CD8-positive, alpha-beta memory T cell (primary cell): ENCODE measurements at regions not wholly inside any gene's neighbourhood (a gene's known extent, or its start where the extent isn't known, plus 50 kb on each side); places are given as distances from the start of the nearest gene placed in this dataset.
"Not testable (repeated sequence)": the region's sequence is repeated elsewhere in the genome, so short reads cannot be mapped to it uniquely, and the experiment has no call there.

ENCODE experiments used
- CTCF ChIA-PET: fragments of 350-600 bp; sonication (Branson Sonifier 250); formaldehyde crosslinking; loops from one replicate; lab custom pipeline; 2021; ENCODE audit warnings: antibody characterized with exemption; lab: Charles Lee
- POLR2A ChIA-PET: fragments of 350-600 bp; sonication (Branson Sonifier 250); formaldehyde crosslinking; loops from one replicate; lab custom pipeline; 2021; ENCODE audit warnings: antibody characterized with exemption; lab: Charles Lee
- DNase-seq, 5 donors: peaks; one replicate each; pipeline versions ENCODE4 v3.0.0 to v3.0.0-alpha.2; 2020 to 2022; ENCODE audit warnings: mixed read lengths in 1 of 5
- H3K27ac ChIP-seq: one replicate; pipeline ENCODE4 v1.7.0; 2013; ENCODE audit warnings: low read depth, mild to moderate bottlenecking, low read length, moderate library complexity
- H3K27me3 ChIP-seq: 2 replicates; pipeline ENCODE4 v1.7.0; 2013; ENCODE audit warnings: low read length, mild to moderate bottlenecking; ENCODE audit not compliant: insufficient read depth, poor library complexity, severe bottlenecking
- H3K36me3 ChIP-seq: 2 replicates; pipeline ENCODE4 v1.7.0; 2013; ENCODE audit warnings: mild to moderate bottlenecking, low read length, moderate library complexity; ENCODE audit not compliant: insufficient read depth
- H3K4me1 ChIP-seq: 2 replicates; pipeline ENCODE4 v1.7.0; 2013; ENCODE audit warnings: mild to moderate bottlenecking, low read length, moderate library complexity; ENCODE audit not compliant: insufficient read depth
- H3K4me3 ChIP-seq: 2 replicates; pipeline ENCODE4 v1.7.0; 2013; ENCODE audit warnings: mild to moderate bottlenecking, low read length
- H3K9me3 ChIP-seq: 2 replicates; pipeline ENCODE4 v1.7.0; 2013; ENCODE audit warnings: mild to moderate bottlenecking, low read length
- H3K27ac Mint-ChIP-seq, 8 donors: one replicate each; pipeline ENCODE4 v1.8.0; 2020 to 2021; ENCODE audit warnings: mixed read lengths in 8 of 8, mild to moderate bottlenecking in 6 of 8, inconsistent platforms in 3 of 8, moderate library complexity in 3 of 8
- H3K27me3 Mint-ChIP-seq, 2 donors: one replicate each; pipeline ENCODE4 v1.8.0; 2020 to 2021; ENCODE audit warnings: mixed read lengths in 2 of 2, mild to moderate bottlenecking in 1 of 2, moderate library complexity in 1 of 2
- H3K36me3 Mint-ChIP-seq, 3 donors: one replicate each; pipeline ENCODE4 v1.8.0; 2020 to 2021; ENCODE audit warnings: mixed read lengths in 3 of 3, inconsistent platforms in 1 of 3, mild to moderate bottlenecking in 1 of 3
- H3K4me1 Mint-ChIP-seq, 3 donors: one replicate each; pipeline ENCODE4 v1.8.0; 2020 to 2021; ENCODE audit warnings: mixed read lengths in 3 of 3, inconsistent platforms in 1 of 3, mild to moderate bottlenecking in 1 of 3
- H3K4me3 Mint-ChIP-seq, 7 donors: one replicate each; pipeline ENCODE4 v1.8.0; 2020 to 2021; ENCODE audit warnings: mixed read lengths in 7 of 7, mild to moderate bottlenecking in 6 of 7, moderate library complexity in 4 of 7, inconsistent platforms in 2 of 7
- H3K9me3 Mint-ChIP-seq, 5 donors: one replicate each; pipeline ENCODE4 v1.8.0; 2020 to 2022; ENCODE audit warnings: mixed read lengths in 5 of 5, mild to moderate bottlenecking in 3 of 5, moderate library complexity in 2 of 5, inconsistent platforms in 1 of 5

- H3K27me3 ChIP-seq, result no peaks in the 10 kb centered on the region
- H3K4me1 Mint-ChIP-seq, result peaks cover 0 to 2% (median 0%) of the 10 kb centered on the region in 3 donors
- H3K4me1 ChIP-seq, result no peaks in the 10 kb centered on the region
- H3K27ac ChIP-seq, result no peak overlapping the region
- no peak overlapping the region for H3K27ac Mint-ChIP-seq
- H3K36me3 Mint-ChIP-seq, result no peaks in the 10 kb centered on the region
- H3K27me3 Mint-ChIP-seq, result no peaks in the 10 kb centered on the region
- peaks cover 0 to 4% (median 2%) of the 10 kb centered on the region in 5 donors for H3K9me3 Mint-ChIP-seq
- POLR2A ChIA-PET, result no interaction called here
- no peak overlapping the region for H3K4me3 ChIP-seq
- H3K4me3 Mint-ChIP-seq, result no peak overlapping the region
- H3K9me3 ChIP-seq, result no peaks in the 10 kb centered on the region
- no peak for DNase-seq
- CTCF ChIA-PET, result no interaction called here
- H3K36me3 ChIP-seq, result no peaks in the 10 kb centered on the region
Observed at GRCh38 chr11:79506734-79507344, 66.0 kb upstream of the TENM4 start.

- CTCF ChIA-PET, result no interaction called here
- peaks cover 0 to 1% of the 10 kb centered on the region in 2 donors for H3K27me3 Mint-ChIP-seq
Observed at GRCh38 chr11:79506124-79506523, 65.3 kb upstream of the TENM4 start.

DNA sequence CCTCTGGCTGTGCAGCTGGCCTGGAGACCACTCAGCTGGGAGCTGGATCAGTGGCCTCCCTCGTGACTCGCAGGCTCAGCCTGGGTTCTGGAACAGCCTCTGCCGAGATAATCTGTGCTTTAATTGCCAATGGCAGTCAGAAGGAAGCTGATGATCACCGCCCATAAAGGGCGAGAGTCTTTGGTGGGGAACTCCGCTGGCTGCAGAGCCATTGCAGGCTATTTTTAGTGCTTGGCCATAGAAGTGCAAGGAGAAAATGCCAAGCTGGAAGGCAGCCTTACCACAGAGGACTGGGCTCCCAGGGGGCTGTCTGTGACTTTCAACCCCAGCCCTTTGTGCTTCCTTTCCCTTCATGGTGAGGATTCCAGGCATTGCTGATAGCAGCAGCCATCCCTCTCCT is 62.2 kb upstream of the TENM4 start:
- Mint-ChIP-seq H3K36me3 (no peaks in the 10 kb centered on the region), H3K27ac (no peak overlapping the region), H3K4me3 (no peak overlapping the region), H3K27me3 (peaks cover 0 to 1% of the 10 kb centered on the region in 2 donors), H3K9me3 (peaks cover 0 to 8% (median 4%) of the 10 kb centered on the region in 5 donors), H3K4me1 (peaks cover 0 to 2% (median 0%) of the 10 kb centered on the region in 3 donors)
- Histone ChIP-seq H3K27ac (no peak overlapping the region), H3K36me3 (no peaks in the 10 kb centered on the region), H3K4me1 (no peaks in the 10 kb centered on the region), H3K4me3 (no peak overlapping the region), H3K27me3 (no peaks in the 10 kb centered on the region), H3K9me3 (no peaks in the 10 kb centered on the region)
- POLR2A ChIA-PET, result no interaction called here
- DNase-seq, result no peak
- CTCF ChIA-PET, result interaction anchor here (0.9 kb wide), 1 partner anchor 10 kb away, joined by 3 read pairs; no protein-coding TSS in a partner anchor

More at GRCh38 chr11:79506124-79506523, 65.3 kb upstream of the TENM4 start:
- Histone ChIP-seq H3K4me3 (no peak overlapping the region), H3K4me1 (no peaks in the 10 kb centered on the region), H3K27ac (no peak overlapping the region), H3K27me3 (no peaks in the 10 kb centered on the region), H3K36me3 (no peaks in the 10 kb centered on the region), H3K9me3 (no peaks in the 10 kb centered on the region)
- H3K36me3 Mint-ChIP-seq, result no peaks in the 10 kb centered on the region
- H3K4me3 Mint-ChIP-seq, result no peak overlapping the region
- DNase-seq, result no peak
- no peak overlapping the region for H3K27ac Mint-ChIP-seq
- peaks cover 0 to 5% (median 3%) of the 10 kb centered on the region in 5 donors for H3K9me3 Mint-ChIP-seq
- POLR2A ChIA-PET, result no interaction called here
- H3K4me1 Mint-ChIP-seq, result peaks cover 0 to 2% (median 0%) of the 10 kb centered on the region in 3 donors

- peaks cover 0 to 2% (median 0%) of the 10 kb centered on the region in 3 donors for H3K4me1 Mint-ChIP-seq
- peaks cover 0 to 7% (median 4%) of the 10 kb centered on the region in 5 donors for H3K9me3 Mint-ChIP-seq
- no peaks in the 10 kb centered on the region for H3K36me3 Mint-ChIP-seq
- H3K4me1 ChIP-seq, result no peaks in the 10 kb centered on the region
- H3K27ac ChIP-seq, result no peak overlapping the region
- no peaks in the 10 kb centered on the region for H3K36me3 ChIP-seq
- H3K27me3 Mint-ChIP-seq, result peaks cover 0 to 1% of the 10 kb centered on the region in 2 donors
- ChIA-PET POLR2A (no interaction called here), CTCF (no interaction called here)
- H3K27ac Mint-ChIP-seq, result no peak overlapping the region
- no peaks in the 10 kb centered on the region for H3K27me3 ChIP-seq
- H3K9me3 ChIP-seq, result no peaks in the 10 kb centered on the region
- no peak overlapping the region for H3K4me3 Mint-ChIP-seq
- no peak overlapping the region for H3K4me3 ChIP-seq
- DNase-seq, result no peak
Observed at GRCh38 chr11:79501707-79502106, 60.9 kb upstream of the TENM4 start.

DNA sequence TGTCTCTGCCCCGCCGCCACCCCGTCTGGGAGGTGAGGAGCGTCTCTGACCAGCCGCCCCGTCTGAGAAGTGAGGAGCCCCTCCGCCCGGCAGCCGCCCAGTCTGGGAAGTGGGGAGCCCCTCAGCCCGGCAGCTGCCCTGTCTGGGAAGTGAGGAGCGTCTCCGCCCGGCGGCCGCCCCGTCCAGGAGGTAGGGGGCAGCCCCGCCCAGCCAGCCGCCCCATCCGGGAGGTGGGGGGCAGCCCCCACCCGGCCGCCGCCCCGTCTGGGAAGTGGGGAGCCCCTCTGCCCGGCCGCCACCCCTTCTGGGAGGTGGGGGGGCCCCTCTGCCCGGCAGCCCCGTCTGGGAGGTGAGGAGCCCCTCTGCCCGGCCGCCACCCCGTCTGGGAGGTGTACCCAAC is 59.1 kb upstream of the TENM4 start:
- H3K4me1 ChIP-seq, POLR2A ChIA-PET, DNase-seq: not testable (repeated sequence)

DNA sequence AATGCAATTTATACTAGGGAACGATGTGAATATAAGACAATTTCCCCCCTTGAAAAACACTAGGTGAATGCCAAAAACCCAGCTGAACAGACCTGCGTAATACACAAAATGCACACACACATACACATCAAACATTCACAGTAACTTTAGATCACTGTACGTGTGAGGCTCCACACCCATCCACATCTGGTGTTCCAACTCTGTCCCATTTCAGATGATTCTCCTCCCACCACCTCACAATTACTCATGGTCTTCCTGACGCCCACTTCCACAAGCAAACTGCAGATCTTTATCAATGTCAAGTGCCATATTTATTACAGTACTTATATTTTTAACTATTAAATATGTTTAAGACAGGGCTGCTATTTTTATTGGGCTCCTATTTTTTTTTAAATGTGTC is 57.8 kb upstream of the TENM4 start:
- Mint-ChIP-seq H3K4me3 (no peak overlapping the region), H3K4me1 (no peaks in the 10 kb centered on the region), H3K27me3 (peaks cover 0 to 5% of the 10 kb centered on the region in 2 donors), H3K27ac (no peak overlapping the region), H3K36me3 (no peaks in the 10 kb centered on the region), H3K9me3 (peaks cover 0 to 14% (median 3%) of the 10 kb centered on the region in 5 donors)
- Histone ChIP-seq H3K27me3 (no peaks in the 10 kb centered on the region), H3K27ac (no peak overlapping the region), H3K36me3 (no peaks in the 10 kb centered on the region), H3K4me1 (no peaks in the 10 kb centered on the region), H3K4me3 (no peak overlapping the region), H3K9me3 (no peaks in the 10 kb centered on the region)
- CTCF ChIA-PET, result no interaction called here
- DNase-seq, result no peak
- POLR2A ChIA-PET, result no interaction called here

More for the DNA sequence above, 59.1 kb upstream of the TENM4 start:
- H3K36me3 ChIP-seq, H3K27ac Mint-ChIP-seq, CTCF ChIA-PET, H3K27me3 ChIP-seq, H3K4me1 Mint-ChIP-seq, H3K36me3 Mint-ChIP-seq, H3K9me3 Mint-ChIP-seq, H3K4me3 ChIP-seq, H3K4me3 Mint-ChIP-seq, H3K27ac ChIP-seq, H3K9me3 ChIP-seq, H3K27me3 Mint-ChIP-seq: not testable (repeated sequence)

- ChIA-PET CTCF (interaction anchor here (1.0 kb wide), 1 partner anchor 10 kb away, joined by 3 read pairs; no protein-coding TSS in a partner anchor), POLR2A (no interaction called here)
Observed at GRCh38 chr11:79493555-79494171, 52.8 kb upstream of the TENM4 start.

DNA sequence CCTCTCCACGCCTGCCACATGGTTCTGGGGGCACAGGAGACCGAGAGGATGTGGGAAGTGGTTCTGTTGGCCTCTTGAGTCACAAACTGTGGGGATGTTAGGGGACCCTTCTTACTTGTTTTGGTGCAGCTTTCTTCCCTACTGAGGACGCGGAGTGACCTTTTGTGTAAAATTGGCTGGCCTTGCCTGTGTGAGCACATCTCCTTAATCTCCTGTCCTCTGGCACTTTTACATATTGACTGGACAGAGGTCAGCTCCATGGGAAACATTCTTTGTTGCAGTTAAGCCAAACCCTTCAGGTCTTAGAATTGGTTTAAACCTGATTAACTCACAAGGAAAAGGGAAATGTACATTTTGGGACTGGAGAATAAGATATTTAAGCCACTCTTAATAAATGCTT is 51.2 kb upstream of the TENM4 start:
- no peak overlapping the region for H3K27ac ChIP-seq
- no peaks in the 10 kb centered on the region for H3K36me3 ChIP-seq
- H3K36me3 Mint-ChIP-seq, result no peaks in the 10 kb centered on the region
- H3K4me1 ChIP-seq, result no peaks in the 10 kb centered on the region
- peaks cover 0 to 11% (median 3%) of the 10 kb centered on the region in 5 donors for H3K9me3 Mint-ChIP-seq
- no peak for DNase-seq
- H3K4me3 ChIP-seq, result no peak overlapping the region
- no peaks in the 10 kb centered on the region for H3K27me3 ChIP-seq
- no peak overlapping the region for H3K4me3 Mint-ChIP-seq
- peaks cover 0 to 6% of the 10 kb centered on the region in 2 donors for H3K27me3 Mint-ChIP-seq
- H3K9me3 ChIP-seq, result no peaks in the 10 kb centered on the region
- no peaks in the 10 kb centered on the region for H3K4me1 Mint-ChIP-seq
- no peak overlapping the region for H3K27ac Mint-ChIP-seq
- ChIA-PET CTCF (no interaction called here), POLR2A (no interaction called here)

More at GRCh38 chr11:79493555-79494171, 52.8 kb upstream of the TENM4 start:
- H3K27me3 Mint-ChIP-seq, result peaks cover 0 to 6% of the 10 kb centered on the region in 2 donors
- no peak overlapping the region for H3K27ac Mint-ChIP-seq
- Histone ChIP-seq H3K4me3 (no peak overlapping the region), H3K4me1 (no peaks in the 10 kb centered on the region), H3K27me3 (no peaks in the 10 kb centered on the region), H3K27ac (no peak overlapping the region), H3K36me3 (no peaks in the 10 kb centered on the region), H3K9me3 (no peaks in the 10 kb centered on the region)
- DNase-seq, result peak in 1 of 5 donors; percentile 3
- no peak overlapping the region for H3K4me3 Mint-ChIP-seq
- no peaks in the 10 kb centered on the region for H3K36me3 Mint-ChIP-seq
- no peaks in the 10 kb centered on the region for H3K4me1 Mint-ChIP-seq
- peaks cover 0 to 10% (median 4%) of the 10 kb centered on the region in 5 donors for H3K9me3 Mint-ChIP-seq
